Stomach (tissue), 4 donors: ENCODE measurements at regions not wholly inside any gene's neighbourhood (a gene's known extent, or its start where the extent isn't known, plus 50 kb on each side); places are given as distances from the start of the nearest gene placed in this dataset.

ENCODE experiments used
- CTCF ChIP-seq, 7 experiments: fragments of 450-650 bp in 4 of 7; fragments of 200-600 bp in 3 of 7; sonication (generic) in 3 of 7; IDR thresholded peaks; one replicate each; pipeline ENCODE4 v1.5.1; 2016 to 2019; ENCODE audit warnings: antibody characterized with exemption in 7 of 7, control low read depth in 2 of 7, mild to moderate bottlenecking in 1 of 7
- POLR2AphosphoS5 ChIP-seq, 3 donors: sonication (generic); formaldehyde crosslinking; IDR thresholded peaks; one replicate each; pipeline ENCODE4 v1.6.1; 2016; ENCODE audit warnings: antibody characterized with exemption in 3 of 3

GRCh38 chr9:115650768-115651167, 502.8 kb upstream of the PAPPA start:
- TF ChIP-seq CTCF (IDR thresholded peaks at IDR 0.05) = no peak
- no peak for TF ChIP-seq POLR2AphosphoS5 (IDR thresholded peaks at IDR 0.05)
